ENCODE measurements at regions not wholly inside any gene's neighbourhood (a gene's known extent, or its start where the extent isn't known, plus 50 kb on each side); places are given as distances from the start of the nearest gene placed in this dataset.
"Not testable (repeated sequence)": the region's sequence is repeated elsewhere in the genome, so short reads cannot be mapped to it uniquely, and the experiment has no call there.

DNA sequence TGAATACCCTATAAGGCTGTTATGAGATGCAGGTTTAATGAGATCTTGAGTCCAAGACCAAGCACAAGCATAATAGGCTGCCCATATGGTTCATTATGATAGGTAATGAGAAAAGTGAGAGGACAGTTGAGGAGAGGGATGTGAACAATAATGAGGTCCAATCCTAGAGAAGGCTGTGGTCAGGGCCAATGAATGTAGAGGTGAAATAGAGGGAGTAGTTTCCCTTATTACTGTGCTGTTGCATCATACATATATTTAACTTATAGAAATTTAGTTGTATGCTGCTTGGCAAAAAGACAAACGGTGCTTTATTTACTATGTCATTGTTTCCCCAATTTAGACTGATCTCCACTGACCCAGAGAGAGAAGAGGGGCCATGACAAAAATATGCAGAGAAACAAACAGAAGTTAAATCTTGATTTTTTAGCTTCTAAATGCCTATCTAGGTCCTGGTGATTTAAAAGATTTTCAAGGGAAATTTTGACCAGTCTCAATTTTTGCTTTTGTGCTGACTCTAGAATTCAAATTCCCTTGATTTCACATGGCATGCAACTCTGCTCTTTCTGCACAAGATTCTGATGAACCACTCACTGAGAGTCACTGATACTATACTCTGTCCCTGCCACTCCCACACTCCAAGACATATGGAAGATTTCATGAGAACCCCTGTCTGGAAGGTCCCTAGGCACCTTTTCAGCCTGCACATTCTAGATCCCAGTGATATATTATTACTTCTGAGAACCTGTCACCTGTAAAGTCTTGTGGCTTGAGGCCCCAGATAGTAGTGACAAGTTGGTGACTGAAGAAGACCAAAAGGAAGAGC is 159.7 kb downstream of the VSIG4 start:
- no peak for DNase-seq

GRCh38 chrX:65878456-65878855 is 161.4 kb downstream of the VSIG4 start:
- H4K20me1 ChIP-seq (ENCODE audit: insufficient read depth, low read length) = no peaks in the 10 kb centered on the region
- H3K9me3 ChIP-seq (ENCODE audit: insufficient read depth, low read length, severe bottlenecking) = peaks cover 2% of the 10 kb centered on the region
- no peak for TF ChIP-seq EZH2 (IDR thresholded peaks at IDR 0.05; ENCODE audit: borderline replicate concordance, low read depth, low read length, severe bottlenecking)
- TF ChIP-seq CTCF (IDR thresholded peaks at IDR 0.05; ENCODE audit: borderline replicate concordance, extremely low read depth, low read length, poor library complexity, severe bottlenecking) = no peak
- no peak overlapping the region for H3K4me3 ChIP-seq (ENCODE audit: low read depth in 1 of 2, low read length in 2 of 2)
- H3K9ac ChIP-seq (ENCODE audit: low read depth, low read length) = no peak overlapping the region
- ATAC-seq (ENCODE audit: insufficient read depth, low read depth) = 0 out of 3 replicates have a peak, but pooled peaks have one; percentile 39
- peaks cover 16% of the 10 kb centered on the region for H3K4me1 ChIP-seq (ENCODE audit: insufficient read depth, low read length)
- H3K4me2 ChIP-seq (ENCODE audit: insufficient read depth, low read length) = no peak overlapping the region
- H3K79me2 ChIP-seq (ENCODE audit: insufficient read depth, low read length) = no peaks in the 10 kb centered on the region
- no peaks in the 10 kb centered on the region for H3K27me3 ChIP-seq (ENCODE audit: insufficient read depth, low read length, poor library complexity)
- H3K36me3 ChIP-seq (ENCODE audit: insufficient read depth, low read length) = no peaks in the 10 kb centered on the region
- no peak overlapping the region for H3K27ac ChIP-seq (ENCODE audit: low read length)
- no peak overlapping the region for H2AFZ ChIP-seq (ENCODE audit: low read depth, low read length)
- no peak for DNase-seq

More for the DNA sequence above, 159.7 kb downstream of the VSIG4 start:
- Histone ChIP-seq H3K4me3 (ENCODE audit: low read depth in 1 of 2, low read length in 2 of 2) (no peak overlapping the region), H3K27ac (ENCODE audit: low read length) (no peak overlapping the region), H3K36me3 (ENCODE audit: insufficient read depth, low read length) (no peaks in the 10 kb centered on the region), H3K9ac (ENCODE audit: low read depth, low read length) (no peak overlapping the region), H3K27me3 (ENCODE audit: insufficient read depth, low read length, poor library complexity) (no peaks in the 10 kb centered on the region), H3K4me2 (ENCODE audit: insufficient read depth, low read length) (no peak overlapping the region), H3K4me1 (ENCODE audit: insufficient read depth, low read length) (peaks cover 29% of the 10 kb centered on the region), H3K9me3 (ENCODE audit: insufficient read depth, low read length, severe bottlenecking) (peaks cover 2% of the 10 kb centered on the region), H2AFZ (ENCODE audit: low read depth, low read length) (no peak overlapping the region), H4K20me1 (ENCODE audit: insufficient read depth, low read length) (no peaks in the 10 kb centered on the region), H3K79me2 (ENCODE audit: insufficient read depth, low read length) (no peaks in the 10 kb centered on the region)
- no peak for TF ChIP-seq CTCF (IDR thresholded peaks at IDR 0.05; ENCODE audit: borderline replicate concordance, extremely low read depth, low read length, poor library complexity, severe bottlenecking)
- TF ChIP-seq EZH2 (IDR thresholded peaks at IDR 0.05; ENCODE audit: borderline replicate concordance, low read depth, low read length, severe bottlenecking) = no peak
- no peak for ATAC-seq (ENCODE audit: insufficient read depth, low read depth)

DNA sequence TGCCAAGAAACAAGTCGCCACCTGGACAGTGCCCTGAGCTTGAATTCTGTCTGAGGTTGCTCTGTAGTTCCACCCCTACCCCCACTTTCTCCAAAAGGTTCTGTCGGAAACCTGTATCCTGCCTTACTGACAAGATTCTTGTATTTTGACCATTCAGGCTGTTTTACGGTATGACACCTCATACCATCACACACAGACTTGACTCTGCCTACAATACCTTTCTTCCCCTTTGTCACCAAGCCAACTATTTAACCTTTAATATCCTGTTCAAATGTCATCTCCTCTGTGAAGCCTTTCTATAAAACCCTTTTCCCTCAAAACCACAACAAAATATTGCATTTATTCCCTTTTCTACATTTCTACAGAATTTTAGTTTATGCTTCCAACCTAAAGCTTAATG is 161.9 kb downstream of the VSIG4 start:
- Histone ChIP-seq H3K27me3 (ENCODE audit: insufficient read depth, low read length, poor library complexity) (no peaks in the 10 kb centered on the region), H3K4me2 (ENCODE audit: insufficient read depth, low read length) (no peak overlapping the region), H3K4me1 (ENCODE audit: insufficient read depth, low read length) (peaks cover 13% of the 10 kb centered on the region; the same call in 1 of the 2 replicates), H3K27ac (ENCODE audit: low read length) (no peak overlapping the region), H3K4me3 (ENCODE audit: low read depth in 1 of 2, low read length in 2 of 2) (no peak overlapping the region), H3K36me3 (ENCODE audit: insufficient read depth, low read length) (no peaks in the 10 kb centered on the region), H4K20me1 (ENCODE audit: insufficient read depth, low read length) (no peaks in the 10 kb centered on the region), H3K9me3 (ENCODE audit: insufficient read depth, low read length, severe bottlenecking) (peaks cover 2% of the 10 kb centered on the region), H2AFZ (ENCODE audit: low read depth, low read length) (no peak overlapping the region), H3K9ac (ENCODE audit: low read depth, low read length) (no peak overlapping the region), H3K79me2 (ENCODE audit: insufficient read depth, low read length) (no peaks in the 10 kb centered on the region)
- no peak for ATAC-seq (ENCODE audit: insufficient read depth, low read depth)
- DNase-seq = no peak
- TF ChIP-seq EZH2 (IDR thresholded peaks at IDR 0.05; ENCODE audit: borderline replicate concordance, low read depth, low read length, severe bottlenecking) (no peak), CTCF (IDR thresholded peaks at IDR 0.05; ENCODE audit: borderline replicate concordance, extremely low read depth, low read length, poor library complexity, severe bottlenecking) (no peak)

DNA sequence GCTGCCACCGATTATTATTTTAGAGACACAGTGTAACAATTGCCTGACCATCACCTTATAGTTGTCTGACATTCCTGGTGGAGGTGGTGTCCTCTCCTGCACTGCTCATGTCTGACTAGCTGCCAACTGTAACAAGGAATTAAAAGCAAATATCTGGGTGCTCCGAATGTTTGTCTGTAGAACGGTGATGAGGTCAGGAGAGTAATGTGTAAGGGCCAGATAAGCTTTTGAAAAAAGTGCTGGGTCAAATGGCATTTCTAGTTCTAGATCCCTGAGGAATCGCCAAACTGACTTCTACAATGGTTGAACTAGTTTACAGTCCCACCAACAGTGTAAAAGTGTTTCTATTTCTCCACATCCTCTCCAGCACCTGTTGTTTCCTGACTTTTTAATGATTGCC is 164.3 kb downstream of the VSIG4 start:
- not testable (repeated sequence) for H3K79me2 ChIP-seq (ENCODE audit: insufficient read depth, low read length); H3K4me2 ChIP-seq (ENCODE audit: insufficient read depth, low read length); DNase-seq; ATAC-seq (ENCODE audit: insufficient read depth, low read depth); H3K27ac ChIP-seq (ENCODE audit: low read length); H3K9me3 ChIP-seq (ENCODE audit: insufficient read depth, low read length, severe bottlenecking); H2AFZ ChIP-seq (ENCODE audit: low read depth, low read length); H4K20me1 ChIP-seq (ENCODE audit: insufficient read depth, low read length); H3K27me3 ChIP-seq (ENCODE audit: insufficient read depth, low read length, poor library complexity); H3K4me3 ChIP-seq (ENCODE audit: low read depth in 1 of 2, low read length in 2 of 2); H3K36me3 ChIP-seq (ENCODE audit: insufficient read depth, low read length); H3K9ac ChIP-seq (ENCODE audit: low read depth, low read length)
- H3K4me1 ChIP-seq (ENCODE audit: insufficient read depth, low read length) = peaks cover 22% of the 10 kb centered on the region
